Endothelial cell of umbilical vein (primary cell): ENCODE measurements at regions not wholly inside any gene's neighbourhood (a gene's known extent, or its start where the extent isn't known, plus 50 kb on each side); places are given as distances from the start of the nearest gene placed in this dataset.

Source experiments
- EZH2 ChIP-seq: IDR thresholded peaks from 2 replicates; pipeline ENCODE4 v1.6.1; 2012; ENCODE audit warnings: borderline replicate concordance, low read depth, mild to moderate bottlenecking, moderate library complexity, low read length, inconsistent platforms; ENCODE audit not compliant: severe bottlenecking
- TF ChIP-seq, protein P1 (sequence below), 2 donors: IDR thresholded peaks; 1 replicate in 1 of 2; 2 replicates in 1 of 2; pipeline ENCODE4 v1.5.1; 2011; ENCODE audit warnings: low read length in 2 of 2, mild to moderate bottlenecking in 2 of 2, moderate library complexity in 2 of 2, control low read depth in 1 of 2, inconsistent platforms in 1 of 2, low read depth in 1 of 2; ENCODE audit not compliant: insufficient read depth in 1 of 2; ENCODE audit errors: extremely low read depth in 1 of 2

DNA sequence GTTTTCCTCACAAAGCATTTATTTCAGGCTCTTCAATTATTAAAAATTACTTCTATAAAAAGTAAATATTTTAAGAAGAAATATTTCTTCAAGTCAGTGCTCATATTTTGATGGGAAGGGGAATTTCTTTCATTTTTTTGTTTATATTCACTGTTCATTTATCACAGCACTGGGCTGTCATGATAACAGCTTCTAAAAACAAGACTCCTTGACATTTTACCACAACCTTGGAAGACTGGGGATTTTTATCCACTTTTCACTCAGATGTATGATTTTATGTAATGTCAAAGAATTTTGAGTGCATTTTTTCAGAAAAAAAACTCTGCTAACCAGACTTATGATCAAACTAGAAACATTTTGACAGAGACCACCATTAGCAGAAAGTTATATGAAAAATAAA, 149.7 kb downstream of the PHLDA1 start:
- TF ChIP-seq EZH2, result no peak
- TF ChIP-seq, protein P1, sequence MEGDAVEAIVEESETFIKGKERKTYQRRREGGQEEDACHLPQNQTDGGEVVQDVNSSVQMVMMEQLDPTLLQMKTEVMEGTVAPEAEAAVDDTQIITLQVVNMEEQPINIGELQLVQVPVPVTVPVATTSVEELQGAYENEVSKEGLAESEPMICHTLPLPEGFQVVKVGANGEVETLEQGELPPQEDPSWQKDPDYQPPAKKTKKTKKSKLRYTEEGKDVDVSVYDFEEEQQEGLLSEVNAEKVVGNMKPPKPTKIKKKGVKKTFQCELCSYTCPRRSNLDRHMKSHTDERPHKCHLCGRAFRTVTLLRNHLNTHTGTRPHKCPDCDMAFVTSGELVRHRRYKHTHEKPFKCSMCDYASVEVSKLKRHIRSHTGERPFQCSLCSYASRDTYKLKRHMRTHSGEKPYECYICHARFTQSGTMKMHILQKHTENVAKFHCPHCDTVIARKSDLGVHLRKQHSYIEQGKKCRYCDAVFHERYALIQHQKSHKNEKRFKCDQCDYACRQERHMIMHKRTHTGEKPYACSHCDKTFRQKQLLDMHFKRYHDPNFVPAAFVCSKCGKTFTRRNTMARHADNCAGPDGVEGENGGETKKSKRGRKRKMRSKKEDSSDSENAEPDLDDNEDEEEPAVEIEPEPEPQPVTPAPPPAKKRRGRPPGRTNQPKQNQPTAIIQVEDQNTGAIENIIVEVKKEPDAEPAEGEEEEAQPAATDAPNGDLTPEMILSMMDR (IDR thresholded peaks at IDR 0.05; ENCODE audit: extremely low read depth in 1 of 2, insufficient read depth in 1 of 2, low read depth in 1 of 2, low read length in 2 of 2), result no peak
